ENCODE measurements at regions not wholly inside any gene's neighbourhood (a gene's known extent, or its start where the extent isn't known, plus 50 kb on each side); places are given as distances from the start of the nearest gene placed in this dataset.

DNA sequence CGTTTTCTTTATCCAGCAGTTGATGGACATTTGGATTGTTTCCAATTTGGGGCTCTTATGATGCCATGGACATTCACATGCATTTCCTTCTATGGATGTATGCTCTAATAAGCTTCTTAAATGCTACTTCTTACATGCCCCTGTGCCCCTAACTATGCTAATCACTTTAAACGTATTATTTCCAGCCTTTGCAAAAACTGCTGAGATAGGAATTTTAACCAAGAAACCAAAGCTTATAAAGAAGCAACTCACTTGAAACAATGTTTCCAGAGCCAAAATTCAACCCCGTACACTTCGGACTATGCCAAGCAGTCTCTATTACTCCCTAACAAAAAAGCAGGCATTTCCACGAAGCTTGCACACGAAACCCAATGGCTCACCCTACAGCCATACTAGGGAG lies 545.6 kb upstream of the WWC1 start:
- no peak overlapping the region for H3K4me3 ChIP-seq (replicated peaks; ENCODE audit: low read depth, low read length)
- TF ChIP-seq, protein P1, sequence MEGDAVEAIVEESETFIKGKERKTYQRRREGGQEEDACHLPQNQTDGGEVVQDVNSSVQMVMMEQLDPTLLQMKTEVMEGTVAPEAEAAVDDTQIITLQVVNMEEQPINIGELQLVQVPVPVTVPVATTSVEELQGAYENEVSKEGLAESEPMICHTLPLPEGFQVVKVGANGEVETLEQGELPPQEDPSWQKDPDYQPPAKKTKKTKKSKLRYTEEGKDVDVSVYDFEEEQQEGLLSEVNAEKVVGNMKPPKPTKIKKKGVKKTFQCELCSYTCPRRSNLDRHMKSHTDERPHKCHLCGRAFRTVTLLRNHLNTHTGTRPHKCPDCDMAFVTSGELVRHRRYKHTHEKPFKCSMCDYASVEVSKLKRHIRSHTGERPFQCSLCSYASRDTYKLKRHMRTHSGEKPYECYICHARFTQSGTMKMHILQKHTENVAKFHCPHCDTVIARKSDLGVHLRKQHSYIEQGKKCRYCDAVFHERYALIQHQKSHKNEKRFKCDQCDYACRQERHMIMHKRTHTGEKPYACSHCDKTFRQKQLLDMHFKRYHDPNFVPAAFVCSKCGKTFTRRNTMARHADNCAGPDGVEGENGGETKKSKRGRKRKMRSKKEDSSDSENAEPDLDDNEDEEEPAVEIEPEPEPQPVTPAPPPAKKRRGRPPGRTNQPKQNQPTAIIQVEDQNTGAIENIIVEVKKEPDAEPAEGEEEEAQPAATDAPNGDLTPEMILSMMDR (IDR thresholded peaks at IDR 0.05; ENCODE audit: insufficient read depth, low read length, poor library complexity, severe bottlenecking), result no peak
- no peaks in the 10 kb centered on the region for H3K36me3 ChIP-seq (ENCODE audit: control insufficient read depth, insufficient read depth, low read length)
- no peaks in the 10 kb centered on the region for H3K27me3 ChIP-seq (replicated peaks; ENCODE audit: control insufficient read depth, insufficient read depth, low read length)
- no peak for DNase-seq (ENCODE audit: extremely low read depth, insufficient read length)

DNA sequence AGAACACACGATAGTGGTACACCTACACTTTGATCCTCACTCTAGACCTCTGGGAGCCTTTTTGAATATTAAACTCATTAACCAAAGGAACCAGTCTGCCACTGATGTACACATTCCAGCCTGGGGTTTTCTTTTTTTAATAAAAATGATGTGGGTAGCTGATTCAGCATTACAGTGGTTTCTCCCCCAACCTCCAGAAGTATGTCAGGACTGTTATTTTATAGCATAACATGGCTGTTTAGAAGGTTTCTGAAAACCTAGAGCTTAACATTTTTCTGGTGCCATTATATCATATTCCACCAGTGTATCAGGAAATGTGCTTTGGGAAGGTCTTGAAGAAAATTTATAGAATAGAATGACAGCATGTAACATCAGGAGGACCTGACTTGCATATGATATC lies 540.9 kb upstream of the WWC1 start:
- no peak overlapping the region for H3K4me3 ChIP-seq (replicated peaks; ENCODE audit: low read depth, low read length)
- no peaks in the 10 kb centered on the region for H3K27me3 ChIP-seq (replicated peaks; ENCODE audit: control insufficient read depth, insufficient read depth, low read length)
- TF ChIP-seq, protein P1 (IDR thresholded peaks at IDR 0.05; ENCODE audit: insufficient read depth, low read length, poor library complexity, severe bottlenecking), result no peak
- DNase-seq (ENCODE audit: extremely low read depth, insufficient read length), result no peak
- H3K36me3 ChIP-seq (ENCODE audit: control insufficient read depth, insufficient read depth, low read length), result no peaks in the 10 kb centered on the region

DNA sequence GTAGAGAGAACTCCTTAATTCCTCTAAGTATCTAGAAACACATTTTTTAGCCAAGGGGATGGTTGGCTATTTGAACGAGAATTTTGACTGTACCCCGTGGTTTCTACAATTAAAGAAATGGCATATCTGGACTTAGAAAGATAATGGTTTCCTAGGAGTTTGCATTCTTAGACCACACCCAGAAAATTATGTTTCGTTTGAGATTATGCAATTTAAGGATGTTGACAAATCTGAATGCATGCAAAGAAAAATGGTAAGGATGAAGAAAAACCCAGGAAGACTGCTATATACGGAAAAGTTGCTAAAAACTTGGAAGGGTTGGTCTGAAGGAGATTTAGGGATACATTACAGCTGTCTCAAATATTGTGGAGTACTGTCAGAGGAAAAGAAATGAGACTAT lies 538.5 kb upstream of the WWC1 start:
- TF ChIP-seq, protein P1 (IDR thresholded peaks at IDR 0.05; ENCODE audit: insufficient read depth, low read length, poor library complexity, severe bottlenecking), result no peak
- no peaks in the 10 kb centered on the region for H3K27me3 ChIP-seq (replicated peaks; ENCODE audit: control insufficient read depth, insufficient read depth, low read length)

DNA sequence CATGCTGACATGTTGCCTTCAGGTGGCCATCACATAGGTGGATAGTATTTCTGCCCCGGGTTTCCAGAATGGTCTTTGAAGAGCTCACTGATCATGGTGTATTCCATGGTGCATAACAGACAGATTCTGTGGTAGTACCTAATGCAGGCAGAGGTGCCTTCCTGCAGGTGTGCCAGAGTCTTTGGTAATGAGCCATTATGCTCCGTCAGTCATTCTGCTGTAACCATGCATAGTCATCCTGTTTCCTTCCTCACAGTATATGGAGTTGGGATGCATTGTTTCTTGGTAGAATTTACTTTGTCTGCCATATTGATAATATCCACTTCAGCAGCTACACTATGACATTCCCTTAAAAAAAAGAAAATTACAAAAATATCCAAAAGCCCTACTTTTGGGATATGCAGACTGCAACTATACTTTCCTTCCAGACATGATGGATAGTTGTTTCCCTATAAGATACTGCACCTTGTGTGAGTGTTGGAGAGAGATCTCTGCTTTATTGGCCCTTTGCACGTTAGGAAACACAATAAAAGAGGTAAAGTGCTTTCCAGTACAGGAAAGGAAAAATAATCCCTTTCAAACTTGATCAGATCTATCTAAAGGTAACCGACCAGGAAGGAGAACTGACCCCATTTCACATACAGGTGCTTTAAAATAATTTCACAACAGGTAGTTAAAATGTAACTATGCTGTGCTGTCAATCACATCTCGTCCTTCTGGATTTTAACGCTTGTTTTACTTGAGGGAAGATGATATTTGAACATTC lies 537.5 kb upstream of the WWC1 start:
- TF ChIP-seq, protein P1 (IDR thresholded peaks at IDR 0.05; ENCODE audit: insufficient read depth, low read length, poor library complexity, severe bottlenecking), result no peak
- DNase-seq (ENCODE audit: extremely low read depth, insufficient read length), result no peak
- no peaks in the 10 kb centered on the region for H3K36me3 ChIP-seq (ENCODE audit: control insufficient read depth, insufficient read depth, low read length)
- no peak overlapping the region for H3K4me3 ChIP-seq (replicated peaks; ENCODE audit: low read depth, low read length)
- no peaks in the 10 kb centered on the region for H3K27me3 ChIP-seq (replicated peaks; ENCODE audit: control insufficient read depth, insufficient read depth, low read length)

More for the DNA sequence above, 538.5 kb upstream of the WWC1 start:
- DNase-seq (ENCODE audit: extremely low read depth, insufficient read length), result no peak
- Histone ChIP-seq H3K36me3 (ENCODE audit: control insufficient read depth, insufficient read depth, low read length) (no peaks in the 10 kb centered on the region), H3K4me3 (replicated peaks; ENCODE audit: low read depth, low read length) (no peak overlapping the region)

DNA sequence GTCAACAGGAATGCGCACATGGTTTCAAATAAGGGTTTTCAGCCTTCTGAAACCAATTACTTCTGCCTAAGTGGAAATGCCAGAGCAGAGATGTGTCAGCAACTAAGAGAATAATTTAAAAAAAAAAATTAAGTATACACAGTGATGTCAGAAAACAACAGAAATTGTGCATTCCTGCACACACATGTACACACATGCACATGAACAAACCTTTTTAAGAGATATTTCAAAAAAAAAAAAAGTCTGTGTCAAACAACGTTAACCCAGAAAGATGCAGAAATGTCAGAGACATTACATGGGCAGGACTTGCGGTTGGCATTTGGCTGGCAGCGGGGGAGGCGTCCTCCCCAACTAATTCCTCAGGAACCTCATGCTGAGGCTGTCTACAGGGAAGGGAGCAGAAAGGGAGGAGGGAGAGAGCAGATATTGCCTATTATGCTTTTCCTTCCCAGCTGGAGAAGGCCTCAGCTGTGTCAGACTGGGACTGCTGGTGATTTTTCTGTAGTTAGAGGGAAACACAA lies 536.9 kb upstream of the WWC1 start:
- no peak for DNase-seq (ENCODE audit: extremely low read depth, insufficient read length)
- Histone ChIP-seq H3K36me3 (ENCODE audit: control insufficient read depth, insufficient read depth, low read length) (no peaks in the 10 kb centered on the region), H3K4me3 (replicated peaks; ENCODE audit: low read depth, low read length) (no peak overlapping the region), H3K27me3 (replicated peaks; ENCODE audit: control insufficient read depth, insufficient read depth, low read length) (no peaks in the 10 kb centered on the region)
- TF ChIP-seq, protein P1 (IDR thresholded peaks at IDR 0.05; ENCODE audit: insufficient read depth, low read length, poor library complexity, severe bottlenecking), result no peak
